Osteoblast (primary cell): ENCODE measurements at regions not wholly inside any gene's neighbourhood (a gene's known extent, or its start where the extent isn't known, plus 50 kb on each side); places are given as distances from the start of the nearest gene placed in this dataset.

ENCODE experiments used
- DNase-seq: peaks from one replicate; pipeline ENCODE4 v3.0.0; 2011; ENCODE audit warnings: low spot score, mixed read lengths; ENCODE audit not compliant: insufficient read length; ENCODE audit errors: missing footprints
- H2AFZ ChIP-seq: 2 replicates; pipeline ENCODE4 v1.6.0; 2011; ENCODE audit warnings: mild to moderate bottlenecking, low read length
- H3K27ac ChIP-seq: 2 replicates; pipeline ENCODE4 v1.5.1; 2011; ENCODE audit warnings: mild to moderate bottlenecking, low read depth, low read length, moderate library complexity
- H3K27me3 ChIP-seq: 2 replicates; pipeline ENCODE4 v1.6.0; 2012; ENCODE audit warnings: mild to moderate bottlenecking, control low read depth, inconsistent platforms, low read length, moderate library complexity; ENCODE audit not compliant: insufficient read depth
- H3K36me3 ChIP-seq: 2 replicates; pipeline ENCODE4 v1.5.1; 2011; ENCODE audit warnings: mild to moderate bottlenecking, low read length, control low read depth, moderate library complexity; ENCODE audit not compliant: insufficient read depth
- H3K4me1 ChIP-seq: 2 replicates; pipeline ENCODE4 v1.5.1; 2011; ENCODE audit warnings: mild to moderate bottlenecking, low read length, control low read depth, moderate library complexity; ENCODE audit not compliant: insufficient read depth
- H3K4me2 ChIP-seq: 2 replicates; pipeline ENCODE4 v1.6.0; 2011; ENCODE audit warnings: mild to moderate bottlenecking, low read length; ENCODE audit not compliant: insufficient read depth
- H3K4me3 ChIP-seq: fragments of 200-600 bp; sonication (generic); 3 replicates; pipeline ENCODE4 v1.5.1; 2012; ENCODE audit warnings: mild to moderate bottlenecking, low read length, inconsistent platforms; ENCODE audit not compliant: insufficient read depth
- H3K79me2 ChIP-seq: 2 replicates; pipeline ENCODE4 v1.6.0; 2012; ENCODE audit warnings: mild to moderate bottlenecking, low read length, control low read depth, inconsistent platforms; ENCODE audit not compliant: insufficient read depth
- H3K9me3 ChIP-seq: 2 replicates; pipeline ENCODE4 v1.5.1; 2011; ENCODE audit warnings: low read depth, low read length, control low read depth
- H4K20me1 ChIP-seq: 2 replicates; pipeline ENCODE4 v1.6.0; 2012; ENCODE audit warnings: mild to moderate bottlenecking, low read length, control low read depth; ENCODE audit not compliant: insufficient read depth
- CTCF ChIP-seq: IDR thresholded peaks from 2 replicates; pipeline ENCODE4 v1.5.1; 2011; ENCODE audit warnings: mild to moderate bottlenecking, low read depth, low read length, moderate library complexity; ENCODE audit errors: extremely low read depth

GRCh38 chr12:114743289-114743688 is 59.3 kb upstream of the TBX3 start:
- H3K9me3 ChIP-seq = no peaks in the 10 kb centered on the region
- no peak for DNase-seq
- no peak for TF ChIP-seq CTCF
- H3K27ac ChIP-seq = no peak overlapping the region
- no peak overlapping the region for H3K4me3 ChIP-seq
- no peaks in the 10 kb centered on the region for H3K4me1 ChIP-seq
- H3K4me2 ChIP-seq = no peak overlapping the region
- no peaks in the 10 kb centered on the region for H4K20me1 ChIP-seq
- H3K36me3 ChIP-seq = no peaks in the 10 kb centered on the region
- no peaks in the 10 kb centered on the region for H3K79me2 ChIP-seq
- no peaks in the 10 kb centered on the region for H3K27me3 ChIP-seq
- H2AFZ ChIP-seq = no peak overlapping the region

GRCh38 chr12:114742363-114742762 is 58.4 kb upstream of the TBX3 start:
- Histone ChIP-seq H3K4me2 (no peak overlapping the region), H3K36me3 (no peaks in the 10 kb centered on the region), H3K79me2 (no peaks in the 10 kb centered on the region), H3K27ac (no peak overlapping the region), H3K9me3 (no peaks in the 10 kb centered on the region), H4K20me1 (no peaks in the 10 kb centered on the region), H3K4me3 (no peak overlapping the region), H3K27me3 (no peaks in the 10 kb centered on the region), H3K4me1 (no peaks in the 10 kb centered on the region), H2AFZ (no peak overlapping the region)
- no peak for DNase-seq
- TF ChIP-seq CTCF = no peak

- no peak overlapping the region for H3K4me3 ChIP-seq
- H3K27ac ChIP-seq = no peak overlapping the region
- no peak for TF ChIP-seq CTCF
- H3K4me2 ChIP-seq = no peak overlapping the region
- H3K36me3 ChIP-seq = no peaks in the 10 kb centered on the region
- no peak overlapping the region for H2AFZ ChIP-seq
- no peaks in the 10 kb centered on the region for H3K4me1 ChIP-seq
- no peaks in the 10 kb centered on the region for H3K27me3 ChIP-seq
- H3K9me3 ChIP-seq = no peaks in the 10 kb centered on the region
- peak; percentile 75 for DNase-seq
- no peaks in the 10 kb centered on the region for H4K20me1 ChIP-seq
- no peaks in the 10 kb centered on the region for H3K79me2 ChIP-seq
These were observed 58.0 kb upstream of the TBX3 start for GRCh38 chr12:114741940-114742339.

- no peaks in the 10 kb centered on the region for H3K9me3 ChIP-seq
- no peak overlapping the region for H3K4me2 ChIP-seq
- H3K27ac ChIP-seq = no peak overlapping the region
- no peaks in the 10 kb centered on the region for H4K20me1 ChIP-seq
- no peak for DNase-seq
- TF ChIP-seq CTCF = no peak
- no peak overlapping the region for H3K4me3 ChIP-seq
- H3K36me3 ChIP-seq = no peaks in the 10 kb centered on the region
- no peaks in the 10 kb centered on the region for H3K79me2 ChIP-seq
- H2AFZ ChIP-seq = no peak overlapping the region
- peaks cover 5% of the 10 kb centered on the region for H3K4me1 ChIP-seq
- peaks cover 10% of the 10 kb centered on the region for H3K27me3 ChIP-seq
These were observed 56.5 kb upstream of the TBX3 start for GRCh38 chr12:114740448-114740847.
